ENCODE measurements at regions not wholly inside any gene's neighbourhood (a gene's known extent, or its start where the extent isn't known, plus 50 kb on each side); places are given as distances from the start of the nearest gene placed in this dataset.
A peak's percentile ranks its signal among the peaks of the same experiment; 100 is the strongest.

DNA sequence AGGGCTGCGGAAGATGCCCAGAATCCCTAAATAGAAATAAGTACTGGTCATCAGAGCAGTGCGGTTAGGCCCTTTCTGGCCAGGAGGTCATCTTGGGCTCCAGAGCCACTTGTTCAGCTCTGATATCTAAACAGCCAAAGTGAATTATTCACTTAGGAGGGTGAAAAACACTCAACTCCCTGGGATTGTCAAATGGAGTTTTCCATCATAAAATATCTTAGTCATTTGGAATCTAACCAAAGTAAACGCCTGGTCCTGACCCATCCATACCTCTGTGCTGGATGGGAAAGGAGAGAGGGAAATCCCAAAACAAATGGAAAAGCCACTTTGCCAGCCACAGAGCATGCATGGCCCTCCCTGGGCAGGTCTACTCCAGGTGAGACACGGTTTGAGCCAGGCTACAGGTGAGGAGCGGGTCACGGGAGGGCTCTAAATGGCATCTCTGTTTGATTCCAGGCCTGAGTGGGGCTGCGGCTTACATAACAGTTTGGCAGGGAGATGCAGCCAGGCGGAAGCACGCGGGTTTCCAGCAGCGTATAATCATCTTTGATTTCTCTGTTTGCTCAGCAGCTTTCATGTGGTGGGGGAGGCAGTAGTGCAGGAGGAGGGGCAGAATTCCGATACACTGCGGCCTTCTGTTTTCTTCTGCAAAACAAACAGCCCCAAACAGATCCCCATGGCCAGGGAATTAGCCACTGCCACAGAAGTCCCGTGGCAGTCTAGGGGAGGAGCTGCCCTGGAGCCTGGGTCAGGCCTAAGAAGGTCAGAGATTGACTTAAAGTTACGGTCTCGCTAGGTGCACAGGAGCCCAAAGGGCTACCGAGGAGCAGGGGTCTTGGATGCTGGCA lies 59.1 kb upstream of the ZNF648 start (continued):
- TF ChIP-seq, protein P1, sequence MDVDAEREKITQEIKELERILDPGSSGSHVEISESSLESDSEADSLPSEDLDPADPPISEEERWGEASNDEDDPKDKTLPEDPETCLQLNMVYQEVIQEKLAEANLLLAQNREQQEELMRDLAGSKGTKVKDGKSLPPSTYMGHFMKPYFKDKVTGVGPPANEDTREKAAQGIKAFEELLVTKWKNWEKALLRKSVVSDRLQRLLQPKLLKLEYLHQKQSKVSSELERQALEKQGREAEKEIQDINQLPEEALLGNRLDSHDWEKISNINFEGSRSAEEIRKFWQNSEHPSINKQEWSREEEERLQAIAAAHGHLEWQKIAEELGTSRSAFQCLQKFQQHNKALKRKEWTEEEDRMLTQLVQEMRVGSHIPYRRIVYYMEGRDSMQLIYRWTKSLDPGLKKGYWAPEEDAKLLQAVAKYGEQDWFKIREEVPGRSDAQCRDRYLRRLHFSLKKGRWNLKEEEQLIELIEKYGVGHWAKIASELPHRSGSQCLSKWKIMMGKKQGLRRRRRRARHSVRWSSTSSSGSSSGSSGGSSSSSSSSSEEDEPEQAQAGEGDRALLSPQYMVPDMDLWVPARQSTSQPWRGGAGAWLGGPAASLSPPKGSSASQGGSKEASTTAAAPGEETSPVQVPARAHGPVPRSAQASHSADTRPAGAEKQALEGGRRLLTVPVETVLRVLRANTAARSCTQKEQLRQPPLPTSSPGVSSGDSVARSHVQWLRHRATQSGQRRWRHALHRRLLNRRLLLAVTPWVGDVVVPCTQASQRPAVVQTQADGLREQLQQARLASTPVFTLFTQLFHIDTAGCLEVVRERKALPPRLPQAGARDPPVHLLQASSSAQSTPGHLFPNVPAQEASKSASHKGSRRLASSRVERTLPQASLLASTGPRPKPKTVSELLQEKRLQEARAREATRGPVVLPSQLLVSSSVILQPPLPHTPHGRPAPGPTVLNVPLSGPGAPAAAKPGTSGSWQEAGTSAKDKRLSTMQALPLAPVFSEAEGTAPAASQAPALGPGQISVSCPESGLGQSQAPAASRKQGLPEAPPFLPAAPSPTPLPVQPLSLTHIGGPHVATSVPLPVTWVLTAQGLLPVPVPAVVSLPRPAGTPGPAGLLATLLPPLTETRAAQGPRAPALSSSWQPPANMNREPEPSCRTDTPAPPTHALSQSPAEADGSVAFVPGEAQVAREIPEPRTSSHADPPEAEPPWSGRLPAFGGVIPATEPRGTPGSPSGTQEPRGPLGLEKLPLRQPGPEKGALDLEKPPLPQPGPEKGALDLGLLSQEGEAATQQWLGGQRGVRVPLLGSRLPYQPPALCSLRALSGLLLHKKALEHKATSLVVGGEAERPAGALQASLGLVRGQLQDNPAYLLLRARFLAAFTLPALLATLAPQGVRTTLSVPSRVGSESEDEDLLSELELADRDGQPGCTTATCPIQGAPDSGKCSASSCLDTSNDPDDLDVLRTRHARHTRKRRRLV (CRISPR knock-in tag; IDR thresholded peaks at IDR 0.05): peak; percentile 83; the same call in 1 of the 2 replicates
- TF ChIP-seq ZNF20 (CRISPR knock-in tag; IDR thresholded peaks at IDR 0.05): no peak
- TF ChIP-seq ZNF782 (CRISPR knock-in tag; IDR thresholded peaks at IDR 0.05; ENCODE audit: borderline replicate concordance): no peak
- TF ChIP-seq, protein P2, sequence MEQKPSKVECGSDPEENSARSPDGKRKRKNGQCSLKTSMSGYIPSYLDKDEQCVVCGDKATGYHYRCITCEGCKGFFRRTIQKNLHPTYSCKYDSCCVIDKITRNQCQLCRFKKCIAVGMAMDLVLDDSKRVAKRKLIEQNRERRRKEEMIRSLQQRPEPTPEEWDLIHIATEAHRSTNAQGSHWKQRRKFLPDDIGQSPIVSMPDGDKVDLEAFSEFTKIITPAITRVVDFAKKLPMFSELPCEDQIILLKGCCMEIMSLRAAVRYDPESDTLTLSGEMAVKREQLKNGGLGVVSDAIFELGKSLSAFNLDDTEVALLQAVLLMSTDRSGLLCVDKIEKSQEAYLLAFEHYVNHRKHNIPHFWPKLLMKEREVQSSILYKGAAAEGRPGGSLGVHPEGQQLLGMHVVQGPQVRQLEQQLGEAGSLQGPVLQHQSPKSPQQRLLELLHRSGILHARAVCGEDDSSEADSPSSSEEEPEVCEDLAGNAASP (CRISPR knock-in tag; IDR thresholded peaks at IDR 0.05; ENCODE audit: borderline replicate concordance): peak; percentile 80; the same call in 1 of the 2 replicates
- TF ChIP-seq RBM39 (IDR thresholded peaks at IDR 0.05; ENCODE audit: low read depth, low read length, poor library complexity, severe bottlenecking): no peak
- no peak for TF ChIP-seq ESRRA (CRISPR knock-in tag; IDR thresholded peaks at IDR 0.05; ENCODE audit: low read depth)
- 0 out of 2 replicates have a peak, but pooled peaks have one; percentile 46 for TF ChIP-seq RFXANK (CRISPR knock-in tag; IDR thresholded peaks at IDR 0.05)
- peak; percentile 81 for TF ChIP-seq TEAD3 (CRISPR knock-in tag; optimal IDR thresholded peaks at IDR 0.05; ENCODE audit: borderline replicate concordance)
- no peak for TF ChIP-seq SRY (CRISPR knock-in tag; IDR thresholded peaks at IDR 0.05)
- TF ChIP-seq ATF7 (IDR thresholded peaks at IDR 0.05): no peak
- peak; percentile 74; the same call in 1 of the 2 replicates for TF ChIP-seq ATF7 (CRISPR knock-in tag; IDR thresholded peaks at IDR 0.05)
- TF ChIP-seq ZBTB7B (CRISPR knock-in tag; IDR thresholded peaks at IDR 0.05): 0 out of 2 replicates have a peak, but pooled peaks have one; percentile 77
- TF ChIP-seq ZNF776 (CRISPR knock-in tag; IDR thresholded peaks at IDR 0.05): no peak
- peak; percentile 68 for TF ChIP-seq MED1 (CRISPR knock-in tag; IDR thresholded peaks at IDR 0.05)
- 0 out of 2 replicates have a peak, but pooled peaks have one; percentile 26 for TF ChIP-seq CEBPG (CRISPR knock-in tag; IDR thresholded peaks at IDR 0.05)
- TF ChIP-seq, protein P3, sequence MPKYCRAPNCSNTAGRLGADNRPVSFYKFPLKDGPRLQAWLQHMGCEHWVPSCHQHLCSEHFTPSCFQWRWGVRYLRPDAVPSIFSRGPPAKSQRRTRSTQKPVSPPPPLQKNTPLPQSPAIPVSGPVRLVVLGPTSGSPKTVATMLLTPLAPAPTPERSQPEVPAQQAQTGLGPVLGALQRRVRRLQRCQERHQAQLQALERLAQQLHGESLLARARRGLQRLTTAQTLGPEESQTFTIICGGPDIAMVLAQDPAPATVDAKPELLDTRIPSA (CRISPR knock-in tag; IDR thresholded peaks at IDR 0.05; ENCODE audit: borderline replicate concordance): no peak
- no peak for TF ChIP-seq MIER2 (CRISPR knock-in tag; IDR thresholded peaks at IDR 0.05)
- peak; percentile 75 for TF ChIP-seq SIX4 (CRISPR knock-in tag; IDR thresholded peaks at IDR 0.05)
- no peak for TF ChIP-seq U2AF1 (optimal IDR thresholded peaks at IDR 0.05; ENCODE audit: low read depth, low read length)
- TF ChIP-seq, protein P4, sequence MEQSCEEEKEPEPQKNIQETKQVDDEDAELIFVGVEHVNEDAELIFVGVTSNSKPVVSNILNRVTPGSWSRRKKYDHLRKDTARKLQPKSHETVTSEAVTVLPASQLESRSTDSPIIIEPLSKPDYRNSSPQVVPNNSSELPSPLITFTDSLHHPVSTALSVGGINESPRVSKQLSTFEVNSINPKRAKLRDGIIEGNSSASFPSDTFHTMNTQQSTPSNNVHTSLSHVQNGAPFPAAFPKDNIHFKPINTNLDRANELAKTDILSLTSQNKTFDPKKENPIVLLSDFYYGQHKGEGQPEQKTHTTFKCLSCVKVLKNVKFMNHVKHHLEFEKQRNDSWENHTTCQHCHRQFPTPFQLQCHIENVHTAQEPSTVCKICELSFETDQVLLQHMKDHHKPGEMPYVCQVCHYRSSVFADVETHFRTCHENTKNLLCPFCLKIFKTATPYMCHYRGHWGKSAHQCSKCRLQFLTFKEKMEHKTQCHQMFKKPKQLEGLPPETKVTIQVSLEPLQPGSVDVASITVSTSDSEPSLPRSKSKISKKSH (CRISPR knock-in tag; IDR thresholded peaks at IDR 0.05; ENCODE audit: borderline replicate concordance): no peak
- TF ChIP-seq ZNF460 (CRISPR knock-in tag; IDR thresholded peaks at IDR 0.05; ENCODE audit: borderline replicate concordance): peak; percentile 35; the same call in 1 of the 2 replicates
- TF ChIP-seq TCF12 (IDR thresholded peaks at IDR 0.05): no peak
- TF ChIP-seq TCF12 (CRISPR knock-in tag; IDR thresholded peaks at IDR 0.05): 0 out of 2 replicates have a peak, but pooled peaks have one; percentile 41
